Left ventricle myocardium superior (tissue), 1 donor: ENCODE measurements at regions not wholly inside any gene's neighbourhood (a gene's known extent, or its start where the extent isn't known, plus 50 kb on each side); places are given as distances from the start of the nearest gene placed in this dataset.

Experiments used
- ATAC-seq: fragments of 200-7000 bp; cut with Tn5 transposase; one replicate; pipeline ENCODE4 v1.9.1; 2020; ENCODE audit warnings: mild to moderate bottlenecking, moderate library complexity
- DNase-seq: peaks from one replicate; pipeline ENCODE4 v3.0.0-alpha.2; 2020
- intact Hi-C: fragments of 100-400 bp; cut with micrococcal nuclease; formaldehyde crosslinking; loops from one replicate; pipeline ENCODE4 v1.11.0; 2022
- donor health status: DM: no; HTN: yes; CAD: no; lungs with severe emphysema.

- ATAC-seq (no peak), DNase-seq (no peak)
- intact Hi-C loops: no loop called here
These were observed 52.5 kb upstream of the ATXN3L start for GRCh38 chrX:13372203-13372980.

DNA sequence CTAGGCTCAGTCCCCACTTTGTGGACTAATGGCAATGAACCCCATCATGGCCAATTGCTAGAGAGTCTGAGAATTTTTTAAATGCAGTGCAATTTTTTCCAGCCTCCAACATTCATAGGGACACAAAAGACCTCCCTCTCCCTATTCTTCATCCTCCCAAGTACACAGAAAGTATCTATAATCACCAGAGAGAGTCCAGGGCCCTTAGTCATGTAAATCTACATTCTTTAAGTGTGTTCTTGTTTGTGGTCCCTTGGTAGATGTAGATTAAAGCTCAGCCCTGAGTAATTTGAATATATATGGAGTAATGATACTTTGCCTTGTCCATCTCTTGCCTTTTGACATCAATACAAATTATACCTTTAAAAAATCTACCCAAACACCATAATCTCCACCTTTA lies 51.3 kb upstream of the ATXN3L start:
- DNase-seq (no peak), ATAC-seq (no peak)
- intact Hi-C loops: no loop called here

DNA sequence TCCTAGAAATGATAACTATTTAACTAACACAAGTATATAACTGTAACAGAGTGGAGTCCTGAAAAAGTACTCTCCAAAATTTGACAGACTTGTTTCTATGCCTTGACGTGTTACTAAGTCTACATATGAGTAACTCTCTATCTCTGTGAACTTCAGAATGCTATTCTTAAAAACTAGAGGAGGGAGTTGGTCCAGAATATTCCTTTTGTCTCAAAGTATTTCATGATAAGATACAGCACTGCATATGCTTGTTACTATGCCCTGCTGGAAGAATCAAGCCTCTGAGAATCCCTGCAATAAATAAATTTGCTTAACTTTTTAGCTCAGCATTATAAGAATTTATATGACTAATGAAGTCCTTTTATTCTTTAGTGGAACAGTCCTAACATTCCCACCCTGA lies 50.9 kb upstream of the ATXN3L start:
- DNase-seq: no peak
- ATAC-seq: no peak
- intact Hi-C loops: no loop called here
